ENCODE measurements at regions not wholly inside any gene's neighbourhood (a gene's known extent, or its start where the extent isn't known, plus 50 kb on each side); places are given as distances from the start of the nearest gene placed in this dataset.

- TF ChIP-seq CTCF (IDR thresholded peaks at IDR 0.05; ENCODE audit: insufficient read depth, low read depth, low read length) (no peak), EZH2 (IDR thresholded peaks at IDR 0.05; ENCODE audit: insufficient read depth, low read length) (no peak)
Measured at GRCh38 chr21:15309721-15310120, 244.9 kb upstream of the NRIP1 start.

Data from astrocyte (in vitro differentiated cells and primary cell).